GM19438 (cell line): ENCODE measurements at regions not wholly inside any gene's neighbourhood (a gene's known extent, or its start where the extent isn't known, plus 50 kb on each side); places are given as distances from the start of the nearest gene placed in this dataset.
"Not testable (repeated sequence)": the region's sequence is repeated elsewhere in the genome, so short reads cannot be mapped to it uniquely, and the experiment has no call there.

Experiments
- ATAC-seq: cut with Tn5 transposase; IDR thresholded peaks from one replicate; pipeline ENCODE4 v1.9.1; 2021; ENCODE audit warnings: low read depth; ENCODE audit not compliant: unreplicated experiment

DNA sequence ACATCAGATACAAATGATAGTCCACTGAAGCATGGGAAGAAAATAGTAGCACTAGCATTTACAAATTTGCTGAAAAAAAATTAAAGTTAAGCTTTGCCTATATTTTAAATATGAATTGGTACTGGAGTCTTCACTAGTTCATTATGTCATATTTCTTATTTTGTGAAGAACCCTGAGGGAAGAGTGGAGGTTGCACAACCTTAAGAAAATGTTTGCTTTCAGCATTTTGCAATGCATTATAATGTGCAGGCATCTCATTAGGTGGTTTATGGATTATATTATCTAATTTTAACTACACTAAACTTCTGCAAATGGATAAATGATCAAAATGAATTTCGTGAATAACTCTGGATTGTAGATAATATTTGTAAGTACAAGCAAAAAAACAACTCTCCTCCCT lies 390.8 kb upstream of the HS3ST5 start:
- no peak for ATAC-seq

GRCh38 chr6:114718716-114719270 lies 376.0 kb upstream of the HS3ST5 start:
- no peak for ATAC-seq

DNA sequence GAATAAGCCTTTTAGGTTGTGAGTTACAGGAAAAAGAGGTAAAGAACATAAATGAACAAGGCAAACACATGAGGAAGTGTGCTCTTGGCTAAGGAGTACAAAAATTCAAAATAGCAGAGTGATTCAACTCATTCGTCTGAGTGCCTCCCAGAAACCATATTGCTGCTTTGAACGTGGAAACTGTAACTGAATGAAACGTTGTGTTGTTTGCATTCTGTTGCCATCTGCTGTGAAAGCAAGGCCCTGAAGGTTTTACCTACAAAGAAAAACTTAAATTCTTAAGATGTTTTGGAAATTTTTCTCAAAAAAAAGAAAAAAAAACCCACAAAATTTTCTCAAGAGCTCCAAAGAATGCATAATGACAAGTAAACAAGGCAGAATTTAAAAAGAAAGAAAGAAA lies 375.4 kb upstream of the HS3ST5 start:
- no peak for ATAC-seq

- no peak for ATAC-seq
These were observed 372.1 kb upstream of the HS3ST5 start for GRCh38 chr6:114714836-114715507.

DNA sequence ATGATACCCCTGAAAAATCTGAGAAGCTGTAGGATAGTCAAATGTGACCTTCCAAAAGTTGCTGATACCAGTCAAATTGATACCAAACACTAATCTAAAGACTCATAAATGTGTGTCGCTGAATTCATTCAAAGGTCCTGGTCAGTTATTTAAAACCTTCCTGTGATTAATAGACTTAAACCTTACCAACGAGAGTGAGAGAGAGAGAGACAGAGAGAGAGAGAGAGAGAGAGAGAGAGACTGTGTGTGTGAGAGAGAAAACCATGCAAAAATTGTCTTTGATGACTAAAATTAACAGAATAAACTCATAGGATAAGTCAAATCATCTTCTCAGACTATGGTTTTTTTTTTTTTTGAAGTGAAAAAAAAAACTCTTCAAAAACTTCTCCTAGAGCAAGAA lies 370.9 kb upstream of the HS3ST5 start:
- ATAC-seq, result no peak

DNA sequence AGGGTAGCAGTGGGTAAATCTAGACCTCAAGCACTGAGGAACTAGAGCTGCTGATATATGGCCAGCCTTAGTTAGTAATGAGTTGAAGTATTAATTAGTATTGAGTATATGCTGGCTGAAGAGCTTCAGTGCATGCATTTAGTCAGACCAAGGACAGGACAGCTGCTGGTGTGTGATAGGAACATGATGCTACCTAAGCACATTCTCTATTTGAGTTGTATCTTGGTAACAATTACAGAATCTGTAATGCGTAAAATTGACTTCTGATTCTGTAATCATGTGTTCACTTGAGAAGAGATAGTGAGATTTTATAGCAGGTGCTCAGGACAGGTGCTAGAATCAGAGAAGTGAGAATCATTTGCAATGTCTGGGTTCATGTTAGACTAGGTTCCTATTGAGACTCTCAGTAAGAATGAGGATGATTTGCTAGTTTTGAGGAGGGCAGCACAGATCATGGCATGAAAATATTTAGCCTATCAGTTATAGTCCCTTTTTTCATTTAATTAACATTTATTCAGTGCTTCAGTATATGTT lies 369.4 kb upstream of the HS3ST5 start:
- ATAC-seq, result no peak

DNA sequence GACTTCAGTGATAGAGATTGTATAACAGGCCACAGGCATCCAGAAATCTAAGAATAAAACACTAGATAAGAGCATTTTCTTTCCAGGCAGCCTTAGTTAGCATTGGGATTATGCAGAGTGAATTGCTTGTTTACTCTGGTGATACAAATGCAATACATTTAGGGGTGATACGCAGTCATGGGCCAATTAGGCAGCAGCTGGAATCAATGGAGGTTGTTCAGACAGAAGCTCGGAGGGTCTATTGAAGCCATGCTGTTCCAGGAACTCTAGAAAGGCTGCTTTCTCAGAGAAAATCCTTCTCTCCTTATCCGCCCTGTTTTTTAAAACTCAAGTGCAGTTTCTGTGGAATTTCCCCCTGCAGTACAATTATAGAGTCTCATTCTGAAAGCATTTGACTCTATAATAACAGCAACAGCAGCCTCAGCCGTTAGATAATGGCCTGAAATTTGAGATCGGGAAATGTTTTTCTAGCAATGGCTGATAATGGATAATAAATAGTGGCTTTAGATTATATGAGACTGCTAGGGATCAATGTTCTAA lies 364.3 kb upstream of the HS3ST5 start:
- no peak for ATAC-seq

DNA sequence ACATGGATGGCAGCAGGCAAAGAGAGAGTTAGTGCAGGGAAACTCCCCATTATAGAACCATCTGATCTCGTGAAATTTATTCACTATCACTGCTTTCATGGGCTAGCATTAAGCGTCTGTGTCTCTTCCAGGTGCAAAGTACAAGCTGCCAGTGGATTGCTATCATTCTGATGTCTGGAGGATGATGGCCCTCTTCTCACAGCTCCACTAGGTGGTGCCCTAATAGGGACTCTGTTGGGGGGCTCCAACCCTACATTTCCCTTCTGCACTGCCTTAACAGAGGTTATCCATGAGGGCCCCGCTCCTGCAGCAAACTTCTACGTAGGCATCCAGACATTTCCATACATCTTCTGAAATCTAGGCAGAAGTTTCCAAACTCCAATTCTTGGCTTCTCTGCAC lies 347.8 kb upstream of the HS3ST5 start:
- ATAC-seq, result no peak

DNA sequence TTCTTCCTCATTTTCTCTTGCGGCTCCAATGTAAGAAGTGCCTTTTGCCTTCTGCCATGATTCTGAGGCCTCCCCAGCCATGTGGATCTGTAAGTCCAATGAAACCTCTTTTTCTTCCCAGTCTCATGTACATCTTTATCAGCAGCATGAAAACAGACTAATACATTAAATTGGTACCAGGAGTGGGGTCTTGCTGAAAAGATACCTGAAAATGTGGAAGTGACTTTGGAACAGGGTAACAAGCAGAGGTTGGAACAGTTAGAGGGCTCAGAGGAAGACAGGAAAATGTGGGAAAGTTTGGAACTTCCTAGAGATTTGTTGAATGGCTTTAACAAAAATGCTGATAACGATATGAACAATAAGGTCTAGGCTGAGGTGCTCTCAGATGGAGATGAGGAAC lies 316.7 kb upstream of the HS3ST5 start:
- no peak for ATAC-seq

DNA sequence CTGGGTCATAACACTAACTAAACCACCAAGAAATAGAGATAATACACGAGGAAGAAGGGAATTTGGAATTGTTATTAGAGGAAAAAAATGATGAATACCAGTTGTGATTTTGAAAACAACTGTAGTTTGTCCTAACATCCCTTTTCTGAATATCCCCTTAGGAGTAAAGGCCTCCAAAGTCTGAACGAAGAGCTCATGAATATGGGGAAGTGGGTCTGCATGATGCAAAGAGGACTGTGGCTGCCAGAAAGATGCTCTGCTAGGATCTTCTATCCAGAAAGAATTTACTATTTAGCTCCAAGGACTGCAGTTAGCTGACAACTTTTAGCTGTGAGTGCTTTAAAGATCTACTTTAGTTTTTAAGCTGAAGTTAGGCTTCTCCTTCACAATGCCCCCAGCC lies 308.8 kb upstream of the HS3ST5 start:
- no peak for ATAC-seq

- no peak for ATAC-seq
These were observed 308.1 kb upstream of the HS3ST5 start for GRCh38 chr6:114650891-114651290.

DNA sequence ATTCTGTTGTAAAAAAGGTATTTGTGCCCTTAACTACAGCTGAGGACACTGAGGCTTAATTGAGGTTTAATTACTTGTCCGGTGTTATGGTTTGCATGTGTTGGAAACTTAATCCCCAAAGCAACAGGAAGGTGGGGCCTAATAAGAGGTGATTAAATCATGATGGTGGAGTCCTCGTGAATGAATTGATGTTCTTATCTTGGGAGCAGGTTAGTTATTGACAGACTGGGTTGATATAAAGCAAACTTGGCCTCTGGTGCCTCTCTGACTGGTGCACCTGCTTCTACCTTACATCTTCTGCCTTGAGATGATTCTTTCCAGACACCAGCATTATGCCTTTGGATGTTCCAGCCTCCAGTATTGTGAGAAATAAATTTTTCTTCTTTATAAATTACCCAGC lies 306.5 kb upstream of the HS3ST5 start:
- ATAC-seq, result no peak

DNA sequence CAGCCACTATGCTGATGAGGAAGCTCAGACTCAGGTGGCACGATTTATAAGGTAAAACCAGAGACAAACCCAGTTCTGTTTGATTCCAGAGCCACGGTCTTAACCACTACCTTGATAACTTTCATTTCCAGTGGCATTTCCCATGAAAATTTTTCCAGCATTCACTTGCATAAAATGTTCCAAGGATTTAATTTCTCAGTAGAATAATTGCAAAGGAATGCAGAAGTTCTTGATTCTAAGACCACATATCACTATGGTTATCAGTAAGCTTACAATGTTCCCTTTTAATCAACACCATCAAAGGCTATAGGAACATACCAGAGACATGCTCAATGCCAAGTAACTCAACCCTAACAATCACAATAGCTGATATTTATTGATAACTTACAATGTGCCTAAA lies 306.0 kb upstream of the HS3ST5 start:
- no peak for ATAC-seq

DNA sequence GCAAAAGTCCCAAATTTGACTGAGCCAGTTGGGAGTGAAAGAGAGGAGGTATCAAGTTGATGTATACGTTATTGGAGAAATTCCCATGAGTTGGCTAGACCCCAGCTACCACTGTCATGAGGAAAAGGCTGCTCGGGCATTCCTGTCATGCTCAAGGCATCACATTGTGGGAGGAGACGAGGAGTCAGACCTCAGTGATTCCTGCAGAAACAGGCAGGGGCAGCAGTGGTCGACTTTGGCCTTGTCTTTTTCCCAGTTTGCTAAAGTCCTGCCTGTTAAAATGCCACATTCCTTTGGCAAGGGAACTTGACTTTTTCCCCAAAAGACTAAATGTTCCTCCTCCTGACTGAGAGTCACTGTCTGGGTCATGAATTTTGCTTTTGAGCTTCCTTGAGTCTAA lies 295.5 kb upstream of the HS3ST5 start:
- no peak for ATAC-seq

DNA sequence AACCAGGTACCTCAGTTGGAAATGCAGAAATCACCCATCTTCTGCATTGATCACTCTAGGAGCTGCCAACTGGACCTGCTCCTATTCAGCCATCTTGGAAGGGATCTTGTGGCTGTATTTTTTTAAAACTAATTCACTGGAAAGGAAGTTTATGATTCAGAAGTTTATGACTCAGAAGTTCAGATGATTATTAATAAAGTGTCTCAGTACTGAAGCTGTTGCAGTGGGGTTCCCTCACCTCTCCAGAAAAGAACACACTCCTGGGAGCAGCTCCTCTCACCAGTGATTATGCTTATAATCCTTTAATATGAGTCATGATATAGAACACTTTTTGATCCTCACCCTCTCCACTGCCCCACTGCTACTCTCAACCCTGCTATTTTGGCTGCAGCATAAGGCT lies 291.2 kb upstream of the HS3ST5 start:
- no peak for ATAC-seq

- not testable (repeated sequence) for ATAC-seq
These were observed 283.4 kb upstream of the HS3ST5 start for GRCh38 chr6:114626226-114626625.

DNA sequence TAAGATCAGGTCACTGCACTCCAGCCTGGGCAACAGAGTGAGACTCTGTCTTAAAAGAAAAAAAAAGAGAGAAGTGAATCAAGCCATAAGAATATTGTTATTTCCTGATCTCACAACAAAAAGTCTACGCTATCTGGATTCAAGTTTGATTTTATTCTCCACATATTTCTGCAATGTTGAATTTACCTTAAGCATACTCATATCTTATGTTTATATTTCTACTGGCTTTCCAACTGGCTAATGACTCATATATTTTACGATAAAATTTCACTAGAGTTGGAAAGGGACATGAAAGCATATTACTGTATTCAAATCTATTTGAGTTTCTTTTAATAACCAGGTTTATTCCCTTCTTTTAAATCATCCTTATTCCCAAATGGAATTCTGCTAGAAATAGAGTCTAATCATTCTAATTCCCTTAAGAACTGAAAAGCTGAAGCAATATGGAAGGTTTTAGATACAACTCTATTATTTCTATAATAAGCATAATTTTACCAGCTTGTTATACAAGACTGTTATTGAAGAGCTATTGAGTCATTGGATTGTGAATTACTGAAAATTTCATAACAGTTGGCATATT lies 276.9 kb upstream of the HS3ST5 start:
- no peak for ATAC-seq

DNA sequence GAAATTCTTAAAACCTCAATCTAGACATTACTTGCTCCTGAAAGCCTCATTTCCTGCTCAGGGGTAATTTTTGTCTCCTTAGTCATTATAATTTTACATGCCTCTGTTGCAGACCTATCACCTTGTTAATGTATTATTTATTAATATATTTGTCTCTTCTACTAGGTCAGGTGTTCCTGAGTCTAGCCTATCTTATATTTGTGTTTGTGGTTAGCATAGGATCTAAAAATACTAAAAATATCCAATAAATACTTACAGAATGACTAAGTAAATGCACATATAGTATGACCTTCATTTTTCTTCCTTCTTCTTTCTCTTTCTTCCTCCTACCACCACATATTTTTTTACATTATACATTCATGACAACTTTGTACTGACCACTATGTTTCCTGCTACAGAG lies 268.9 kb upstream of the HS3ST5 start:
- peak; percentile 55 for ATAC-seq

DNA sequence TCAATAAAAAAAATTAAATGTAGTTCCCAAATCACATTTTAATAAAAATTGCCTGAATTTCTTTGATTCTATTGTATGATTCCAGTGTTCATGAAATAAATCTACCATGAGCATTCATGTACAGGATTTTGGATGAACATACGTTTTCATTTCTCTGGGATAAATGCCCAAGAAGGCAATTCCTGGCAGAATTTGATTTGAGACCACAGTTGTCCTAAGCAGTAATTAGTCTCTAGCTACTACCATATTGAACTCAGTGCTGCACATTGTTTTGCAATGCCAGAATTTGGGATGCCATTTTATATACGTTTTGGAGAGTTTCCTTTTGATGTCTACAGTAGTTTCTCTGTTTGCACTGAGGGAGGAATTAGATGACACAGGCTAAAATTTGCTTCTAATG lies 265.3 kb upstream of the HS3ST5 start:
- ATAC-seq, result no peak

GRCh38 chr6:114605656-114606055 lies 262.8 kb upstream of the HS3ST5 start:
- ATAC-seq, result no peak

GRCh38 chr6:114600381-114600780 lies 257.6 kb upstream of the HS3ST5 start:
- no peak for ATAC-seq

DNA sequence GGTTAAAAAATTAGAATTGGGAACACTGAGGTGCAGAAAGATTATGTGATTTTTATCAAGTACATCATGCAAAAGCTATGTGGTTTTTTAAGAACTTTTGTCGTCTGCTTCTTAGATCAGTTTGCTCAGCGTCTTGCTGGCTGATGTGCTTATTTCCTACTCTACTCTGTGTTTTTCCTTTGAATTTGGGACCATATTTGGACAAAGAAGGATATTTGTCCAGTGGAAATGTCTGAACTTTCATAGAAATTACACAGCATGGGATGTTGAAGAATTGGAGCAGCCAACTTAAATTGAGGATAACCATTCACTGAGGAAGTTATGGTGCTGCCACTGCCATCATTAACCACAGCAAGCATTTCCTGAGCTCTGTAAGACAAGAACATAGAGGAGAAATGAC lies 252.8 kb upstream of the HS3ST5 start:
- no peak for ATAC-seq
